WERI-Rb-1 (cell line): ENCODE measurements at regions not wholly inside any gene's neighbourhood (a gene's known extent, or its start where the extent isn't known, plus 50 kb on each side); places are given as distances from the start of the nearest gene placed in this dataset.
"Not testable (repeated sequence)": the region's sequence is repeated elsewhere in the genome, so short reads cannot be mapped to it uniquely, and the experiment has no call there.

Experiments
- DNase-seq: peaks from one replicate; pipeline ENCODE4 v3.0.0-alpha.2; 2020
- H3K27ac ChIP-seq: fragments of 250-450 bp; sonication (Bioruptor Pico); 2 replicates; pipeline ENCODE4 v1.5.1; 2020; ENCODE audit warnings: mild to moderate bottlenecking, moderate library complexity
- H3K27me3 ChIP-seq: fragments of 250-450 bp; sonication (Bioruptor Pico); 2 replicates; pipeline ENCODE4 v1.5.1; 2021; ENCODE audit warnings: mild to moderate bottlenecking, low read depth, moderate library complexity; ENCODE audit not compliant: insufficient read depth, severe bottlenecking
- H3K36me3 ChIP-seq: fragments of 250-450 bp; sonication (Bioruptor Pico); 2 replicates; pipeline ENCODE4 v1.5.1; 2020; ENCODE audit warnings: mild to moderate bottlenecking, moderate library complexity
- H3K4me3 ChIP-seq: 2 replicates; pipeline ENCODE4 v1.5.1; 2011; ENCODE audit warnings: low read depth, mild to moderate bottlenecking, control low read depth, low read length
- H3K9me3 ChIP-seq: fragments of 250-450 bp; sonication (Bioruptor Pico); 2 replicates; pipeline ENCODE4 v1.5.1; 2021; ENCODE audit warnings: mild to moderate bottlenecking, moderate library complexity; ENCODE audit not compliant: severe bottlenecking
- CTCF ChIP-seq: IDR thresholded peaks from 2 replicates; pipeline ENCODE4 v1.5.1; 2011; ENCODE audit warnings: low read depth, mild to moderate bottlenecking, control low read depth, inconsistent platforms, low read length

- no peaks in the 10 kb centered on the region for H3K27me3 ChIP-seq
- H3K9me3 ChIP-seq = no peaks in the 10 kb centered on the region
- H3K27ac ChIP-seq = no peak overlapping the region
- no peak for TF ChIP-seq CTCF
- H3K4me3 ChIP-seq = no peak overlapping the region
- DNase-seq = no peak
- no peaks in the 10 kb centered on the region for H3K36me3 ChIP-seq
Measured at GRCh38 chr5:105638437-105638836, 2032.3 kb downstream of the EFNA5 start.

- no peak for TF ChIP-seq CTCF
- Histone ChIP-seq H3K27ac (no peak overlapping the region), H3K27me3 (no peaks in the 10 kb centered on the region), H3K36me3 (no peaks in the 10 kb centered on the region), H3K4me3 (no peak overlapping the region), H3K9me3 (no peaks in the 10 kb centered on the region)
- DNase-seq = no peak
Measured at GRCh38 chr5:105632043-105632442, 2038.7 kb downstream of the EFNA5 start.

- Histone ChIP-seq H3K4me3 (no peak overlapping the region), H3K27ac (no peak overlapping the region), H3K27me3 (no peaks in the 10 kb centered on the region), H3K9me3 (no peaks in the 10 kb centered on the region), H3K36me3 (no peaks in the 10 kb centered on the region)
- no peak for TF ChIP-seq CTCF
- no peak for DNase-seq
Measured at GRCh38 chr5:105630803-105631202, 2039.9 kb downstream of the EFNA5 start.

- Histone ChIP-seq H3K27ac (no peak overlapping the region), H3K9me3 (no peaks in the 10 kb centered on the region), H3K36me3 (no peaks in the 10 kb centered on the region), H3K4me3 (no peak overlapping the region), H3K27me3 (no peaks in the 10 kb centered on the region)
- no peak for TF ChIP-seq CTCF
- DNase-seq = no peak
Measured at GRCh38 chr5:105619725-105620124, 2051.0 kb downstream of the EFNA5 start.

DNA sequence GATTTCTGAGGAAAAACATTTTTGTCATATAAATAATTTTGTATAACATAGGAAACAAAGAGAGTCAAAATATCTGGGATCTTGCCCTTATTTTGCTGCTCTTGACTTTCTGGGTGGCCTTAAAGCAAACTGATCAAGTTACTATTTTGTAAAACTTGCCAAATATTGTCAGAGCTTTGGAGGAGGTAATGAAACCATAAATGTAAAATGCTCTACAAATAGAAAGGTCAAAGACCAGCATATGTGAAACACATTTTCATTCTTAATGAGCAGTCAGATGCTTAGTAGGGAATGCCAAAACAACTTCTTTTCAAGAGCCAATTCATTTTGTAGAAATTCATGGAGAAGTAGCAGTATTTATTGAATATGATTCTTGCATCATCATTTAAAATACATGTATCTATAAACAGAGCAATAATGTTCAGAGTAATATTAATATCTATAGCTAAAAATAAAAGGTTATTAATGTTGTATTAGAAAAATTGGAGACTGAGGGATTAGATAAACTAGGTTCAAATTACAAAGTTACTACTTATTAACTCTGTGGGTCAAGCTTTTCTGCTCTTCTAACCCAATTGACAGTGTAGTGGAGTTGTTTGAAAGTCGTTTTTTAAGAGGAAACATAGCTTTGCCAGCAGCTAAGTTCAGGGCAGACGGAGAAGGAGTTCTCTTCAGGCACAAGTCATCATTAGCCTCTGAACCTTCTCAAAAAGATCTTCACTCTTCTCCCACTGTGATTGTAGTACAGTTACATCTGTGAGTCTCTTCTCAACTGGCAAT lies 2053.1 kb downstream of the EFNA5 start:
- no peak for TF ChIP-seq CTCF
- Histone ChIP-seq H3K27ac (no peak overlapping the region), H3K9me3 (no peaks in the 10 kb centered on the region), H3K27me3 (no peaks in the 10 kb centered on the region), H3K36me3 (no peaks in the 10 kb centered on the region), H3K4me3 (no peak overlapping the region)
- DNase-seq = no peak

- Histone ChIP-seq H3K27me3 (no peaks in the 10 kb centered on the region), H3K9me3 (no peaks in the 10 kb centered on the region), H3K4me3 (no peak overlapping the region), H3K27ac (no peak overlapping the region), H3K36me3 (no peaks in the 10 kb centered on the region)
- no peak for DNase-seq
- TF ChIP-seq CTCF = no peak
Measured at GRCh38 chr5:105616599-105616998, 2054.0 kb upstream of the NUDT12 start.

- H3K4me3 ChIP-seq, H3K27ac ChIP-seq, H3K27me3 ChIP-seq, H3K9me3 ChIP-seq, DNase-seq, H3K36me3 ChIP-seq: not testable (repeated sequence)
Measured at GRCh38 chr5:105602406-105602805, 2039.8 kb upstream of the NUDT12 start.
